Endothelial cell of umbilical vein (primary cell): ENCODE measurements at regions not wholly inside any gene's neighbourhood (a gene's known extent, or its start where the extent isn't known, plus 50 kb on each side); places are given as distances from the start of the nearest gene placed in this dataset.

Source experiments
- BruUV-seq: library from RNA; stranded (reverse); fragments of 400-500 nt; replicated peaks from 2 replicates; lab custom pipeline; 2021; lab: Mats Ljungman, UMichigan
- CTCF ChIA-PET: fragments of 300-600, 350-600 bp; sonication (Branson Sonifier 250); formaldehyde crosslinking; loops from one replicate; lab custom pipeline; 2021; ENCODE audit warnings: antibody characterized with exemption, inconsistent platforms; lab: Charles Lee
- POLR2A ChIA-PET: fragments of 300-600, 350-600 bp; sonication (Branson Sonifier 250); formaldehyde crosslinking; loops from one replicate; lab custom pipeline; 2021; ENCODE audit warnings: antibody characterized with exemption, inconsistent platforms; lab: Charles Lee
- DNase-seq: peaks from one replicate; pipeline ENCODE4 v3.0.0-alpha.2; 2011; ENCODE audit warnings: low read depth, low spot score
- FAIRE-seq: peaks from 2 replicates; lab custom pipeline; 2011; peaks lifted over from hg19 to GRCh38; lab: Jason Lieb, UNC
- H2AFZ ChIP-seq: 2 replicates; pipeline ENCODE4 v1.6.0; 2012; ENCODE audit warnings: low read depth, low read length, control low read depth, inconsistent platforms
- H3K27ac ChIP-seq: 2 replicates; pipeline ENCODE4 v1.5.1; 2011; ENCODE audit warnings: low read depth, mild to moderate bottlenecking, control low read depth, low read length, moderate library complexity; ENCODE audit not compliant: insufficient read depth
- H3K27me3 ChIP-seq, 2 experiments: 2 replicates each; pipeline versions ENCODE4 v1.6.0 to v1.6.1; 2011; ENCODE audit warnings: low read length in 2 of 2, mixed read lengths in 1 of 2; ENCODE audit not compliant: control insufficient read depth in 2 of 2, insufficient read depth in 2 of 2
- H3K36me3 ChIP-seq, 2 experiments: 2 replicates in 1 of 2; 3 replicates in 1 of 2; pipeline ENCODE4 v1.5.1; 2011; ENCODE audit warnings: low read length in 2 of 2, mild to moderate bottlenecking in 1 of 2, moderate library complexity in 1 of 2; ENCODE audit not compliant: control insufficient read depth in 2 of 2, insufficient read depth in 2 of 2; ENCODE audit errors: extremely low read depth in 1 of 2
- H3K4me1 ChIP-seq: 3 replicates; pipeline ENCODE4 v1.5.1; 2011; ENCODE audit warnings: mild to moderate bottlenecking, low read length; ENCODE audit not compliant: control insufficient read depth, insufficient read depth; ENCODE audit errors: extremely low read depth
- H3K4me2 ChIP-seq: 2 replicates; pipeline ENCODE4 v1.6.1; 2011; ENCODE audit warnings: low read length, control low read depth, mixed read lengths; ENCODE audit not compliant: insufficient read depth
- H3K4me3 ChIP-seq, 3 experiments: fragments of 200-600 bp in 1 of 3; sonication (generic), shearing (Covaris generic) in 1 of 3; replicated peaks in 1 of 3; 2 replicates each; pipeline ENCODE4 v1.5.1; 2011 to 2016; ENCODE audit warnings: control low read depth in 3 of 3, low read length in 3 of 3, mild to moderate bottlenecking in 2 of 3, inconsistent platforms in 1 of 3, low read depth in 1 of 3, moderate library complexity in 1 of 3; ENCODE audit not compliant: insufficient read depth in 1 of 3
- H3K79me2 ChIP-seq: 2 replicates; pipeline ENCODE4 v1.6.0; 2012; ENCODE audit warnings: low read length, inconsistent platforms; ENCODE audit not compliant: control insufficient read depth, insufficient read depth
- H3K9ac ChIP-seq: replicated peaks from 2 replicates; pipeline ENCODE3; 2011; ENCODE audit warnings: low read length, control low read depth; ENCODE audit not compliant: insufficient read depth; ENCODE audit errors: extremely low read depth
- H3K9me1 ChIP-seq: replicated peaks from 3 replicates; pipeline ENCODE4 v1.6.0; 2011; ENCODE audit warnings: mild to moderate bottlenecking, low read length; ENCODE audit not compliant: control insufficient read depth, insufficient read depth; ENCODE audit errors: extremely low read depth
- H3K9me3 ChIP-seq: replicated peaks from 2 replicates; pipeline ENCODE4 v1.5.1; 2012; ENCODE audit warnings: low read length, inconsistent platforms; ENCODE audit not compliant: control insufficient read depth, insufficient read depth
- H4K20me1 ChIP-seq: replicated peaks from 2 replicates; pipeline ENCODE3; 2011; ENCODE audit warnings: mild to moderate bottlenecking, low read length; ENCODE audit not compliant: control insufficient read depth, insufficient read depth; ENCODE audit errors: extremely low read depth
- EZH2 ChIP-seq: IDR thresholded peaks from 2 replicates; pipeline ENCODE4 v1.6.1; 2012; ENCODE audit warnings: borderline replicate concordance, low read depth, mild to moderate bottlenecking, moderate library complexity, low read length, inconsistent platforms; ENCODE audit not compliant: severe bottlenecking
- FOS ChIP-seq: IDR thresholded peaks from 2 replicates; pipeline ENCODE4 v1.6.1; 2011; ENCODE audit warnings: mild to moderate bottlenecking, low read length, moderate library complexity, borderline replicate concordance; ENCODE audit not compliant: insufficient read depth
- GATA2 ChIP-seq: IDR thresholded peaks from 2 replicates; pipeline ENCODE4 v1.7.0; 2011; ENCODE audit warnings: low read depth, mild to moderate bottlenecking, moderate library complexity, mixed read lengths, low read length; ENCODE audit not compliant: insufficient read length, insufficient read depth
- JUN ChIP-seq: IDR thresholded peaks from 2 replicates; pipeline ENCODE4 v1.6.1; 2011; ENCODE audit warnings: borderline replicate concordance, low read depth; ENCODE audit not compliant: insufficient read length, insufficient read depth
- MYC ChIP-seq: IDR thresholded peaks from one replicate; pipeline ENCODE4 v1.6.1; 2011; ENCODE audit warnings: mild to moderate bottlenecking, low read depth, low read length
- POLR2A ChIP-seq: IDR thresholded peaks from 2 replicates; pipeline ENCODE4 v1.6.1; 2012; ENCODE audit warnings: low read depth, mild to moderate bottlenecking, control low read depth, low read length
- POLR2AphosphoS5 ChIP-seq: IDR thresholded peaks from 2 replicates; pipeline ENCODE4 v1.6.1; 2012; ENCODE audit warnings: low read depth, mild to moderate bottlenecking, control low read depth, low read length, moderate library complexity; ENCODE audit not compliant: insufficient read depth
- dilution Hi-C: fragments of 300-500 bp; cut with MboI; formaldehyde crosslinking; loops from one replicate; pipeline ENCODE4 v1.15.0; 2019; ENCODE audit warnings: low sequenced_read_pairs; ENCODE audit not compliant: extremely low pct_ligation_motif_present
- intact Hi-C: fragments of 100-400 bp; cut with micrococcal nuclease; formaldehyde crosslinking; loops from one replicate; pipeline ENCODE4 v1.10.0; 2022
- TF ChIP-seq, protein P1 (sequence below): IDR thresholded peaks from 2 replicates; pipeline ENCODE4 v1.6.1; 2011; ENCODE audit not compliant: insufficient read depth, insufficient read length
- TF ChIP-seq, protein P2 (sequence below), 2 donors: IDR thresholded peaks; 1 replicate in 1 of 2; 2 replicates in 1 of 2; pipeline ENCODE4 v1.5.1; 2011; ENCODE audit warnings: low read length in 2 of 2, mild to moderate bottlenecking in 2 of 2, moderate library complexity in 2 of 2, control low read depth in 1 of 2, inconsistent platforms in 1 of 2, low read depth in 1 of 2; ENCODE audit not compliant: insufficient read depth in 1 of 2; ENCODE audit errors: extremely low read depth in 1 of 2

DNA sequence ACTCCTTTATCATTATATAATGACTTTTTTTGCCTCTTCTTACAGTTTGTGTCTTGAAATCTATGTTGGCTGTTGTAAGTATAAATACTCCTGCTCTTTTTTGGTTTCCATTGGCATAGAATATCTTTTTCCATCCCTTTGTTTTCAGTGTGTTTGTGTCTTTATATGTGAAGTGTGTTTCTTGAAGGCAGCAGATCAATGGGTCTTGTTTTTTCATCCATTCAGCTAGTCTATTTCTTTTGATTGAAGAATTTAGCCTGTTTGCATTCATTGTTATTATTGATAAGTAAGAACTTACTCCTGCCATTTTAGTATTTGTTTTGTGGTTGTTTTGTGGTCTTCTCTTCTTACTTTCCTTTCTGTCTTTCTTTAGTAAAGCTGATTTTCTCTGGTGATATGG, 322.8 kb downstream of the PLA2G4A start:
- CTCF ChIA-PET, result no interaction called here
- TF ChIP-seq, protein P1, sequence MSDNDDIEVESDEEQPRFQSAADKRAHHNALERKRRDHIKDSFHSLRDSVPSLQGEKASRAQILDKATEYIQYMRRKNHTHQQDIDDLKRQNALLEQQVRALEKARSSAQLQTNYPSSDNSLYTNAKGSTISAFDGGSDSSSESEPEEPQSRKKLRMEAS, result no peak
- TF ChIP-seq EZH2 (no peak), FOS (no peak), POLR2A (no peak), POLR2AphosphoS5 (no peak), MYC (no peak), GATA2 (no peak), JUN (no peak)
- TF ChIP-seq, protein P2, sequence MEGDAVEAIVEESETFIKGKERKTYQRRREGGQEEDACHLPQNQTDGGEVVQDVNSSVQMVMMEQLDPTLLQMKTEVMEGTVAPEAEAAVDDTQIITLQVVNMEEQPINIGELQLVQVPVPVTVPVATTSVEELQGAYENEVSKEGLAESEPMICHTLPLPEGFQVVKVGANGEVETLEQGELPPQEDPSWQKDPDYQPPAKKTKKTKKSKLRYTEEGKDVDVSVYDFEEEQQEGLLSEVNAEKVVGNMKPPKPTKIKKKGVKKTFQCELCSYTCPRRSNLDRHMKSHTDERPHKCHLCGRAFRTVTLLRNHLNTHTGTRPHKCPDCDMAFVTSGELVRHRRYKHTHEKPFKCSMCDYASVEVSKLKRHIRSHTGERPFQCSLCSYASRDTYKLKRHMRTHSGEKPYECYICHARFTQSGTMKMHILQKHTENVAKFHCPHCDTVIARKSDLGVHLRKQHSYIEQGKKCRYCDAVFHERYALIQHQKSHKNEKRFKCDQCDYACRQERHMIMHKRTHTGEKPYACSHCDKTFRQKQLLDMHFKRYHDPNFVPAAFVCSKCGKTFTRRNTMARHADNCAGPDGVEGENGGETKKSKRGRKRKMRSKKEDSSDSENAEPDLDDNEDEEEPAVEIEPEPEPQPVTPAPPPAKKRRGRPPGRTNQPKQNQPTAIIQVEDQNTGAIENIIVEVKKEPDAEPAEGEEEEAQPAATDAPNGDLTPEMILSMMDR (IDR thresholded peaks at IDR 0.05; ENCODE audit: extremely low read depth in 1 of 2, insufficient read depth in 1 of 2, low read depth in 1 of 2, low read length in 2 of 2), result no peak
- Histone ChIP-seq H3K4me1 (no peaks in the 10 kb centered on the region), H3K79me2 (no peaks in the 10 kb centered on the region), H3K27ac (no peak overlapping the region), H3K4me2 (no peak overlapping the region), H3K4me3 (no peak overlapping the region), H3K9ac (no peak overlapping the region), H3K36me3 (no peaks in the 10 kb centered on the region), H2AFZ (no peak overlapping the region), H3K9me1 (no peaks in the 10 kb centered on the region), H3K27me3 (no peaks in the 10 kb centered on the region), H3K9me3 (no peaks in the 10 kb centered on the region), H4K20me1 (no peaks in the 10 kb centered on the region)
- DNase-seq, result no peak
- intact Hi-C loops, result no loop called here
- no TSS peak for BruUV-seq
- FAIRE-seq, result no peak
- POLR2A ChIA-PET, result no interaction called here
- dilution Hi-C loops, result no loop called here
